Liver (tissue), 8 donors: ENCODE measurements at regions not wholly inside any gene's neighbourhood (a gene's known extent, or its start where the extent isn't known, plus 50 kb on each side); places are given as distances from the start of the nearest gene placed in this dataset.

Source experiments
- DNase-seq: peaks from one replicate; pipeline ENCODE4 v3.0.0-alpha.2; 2017; ENCODE audit warnings: low spot score
- H3K27ac ChIP-seq, 2 donors: one replicate each; pipeline ENCODE4 v1.7.0; 2013; ENCODE audit warnings: inconsistent platforms in 2 of 2, low read length in 2 of 2, control low read depth in 1 of 2, low read depth in 1 of 2, mild to moderate bottlenecking in 1 of 2
- H3K27me3 ChIP-seq, 4 donors: one replicate each; pipeline versions ENCODE4 v1.6.1 to v1.7.0; 2013; ENCODE audit warnings: low read length in 3 of 4, inconsistent platforms in 1 of 4, mild to moderate bottlenecking in 1 of 4, moderate library complexity in 1 of 4; ENCODE audit not compliant: control insufficient read depth in 4 of 4, insufficient read depth in 4 of 4
- H3K36me3 ChIP-seq, 4 donors: one replicate each; pipeline versions ENCODE4 v1.6.1 to v1.7.0; 2013; ENCODE audit warnings: low read length in 3 of 4, mild to moderate bottlenecking in 3 of 4, low read depth in 1 of 4, moderate library complexity in 1 of 4; ENCODE audit not compliant: control insufficient read depth in 4 of 4, insufficient read depth in 3 of 4
- H3K4me1 ChIP-seq, 4 donors: one replicate each; pipeline versions ENCODE4 v1.6.1 to v1.7.0; 2013; ENCODE audit warnings: low read length in 3 of 4, mild to moderate bottlenecking in 3 of 4, moderate library complexity in 1 of 4; ENCODE audit not compliant: control insufficient read depth in 4 of 4, insufficient read depth in 4 of 4
- H3K4me3 ChIP-seq, 3 donors: one replicate each; pipeline versions ENCODE4 v1.6.1 to v1.7.0; 2013; ENCODE audit warnings: low read length in 3 of 3, control low read depth in 1 of 3, low read depth in 1 of 3, mild to moderate bottlenecking in 1 of 3
- H3K9ac ChIP-seq, 2 donors: one replicate each; pipeline ENCODE4 v1.7.0; 2013; ENCODE audit warnings: low read length in 2 of 2, mild to moderate bottlenecking in 2 of 2, moderate library complexity in 2 of 2, control low read depth in 1 of 2, low read depth in 1 of 2
- H3K9me3 ChIP-seq, 4 donors: one replicate each; pipeline versions ENCODE4 v1.6.1 to v1.7.0; 2013; ENCODE audit warnings: low read length in 3 of 4; ENCODE audit not compliant: control insufficient read depth in 4 of 4
- ATF3 ChIP-seq: IDR thresholded peaks from 2 replicates; pipeline ENCODE4 v1.6.1; 2016; ENCODE audit warnings: antibody characterized with exemption
- CTCF ChIP-seq: fragments of 150-350 bp; IDR thresholded peaks from 2 replicates; pipeline ENCODE4 v1.5.1; 2017; ENCODE audit warnings: improper control_type of control experiment, low read depth, low read length; ENCODE audit not compliant: missing input control
- EGR1 ChIP-seq, 2 donors: IDR thresholded peaks; 2 replicates each; pipeline ENCODE4 v1.6.1; 2016 to 2018; ENCODE audit warnings: antibody characterized with exemption in 2 of 2, low read depth in 2 of 2
- FOXA1 ChIP-seq: IDR thresholded peaks from 2 replicates; pipeline ENCODE4 v1.6.1; 2016; ENCODE audit warnings: antibody characterized with exemption
- FOXA2 ChIP-seq: IDR thresholded peaks from 2 replicates; pipeline ENCODE4 v1.6.1; 2016; ENCODE audit warnings: antibody characterized with exemption
- GABPA ChIP-seq, 2 donors: IDR thresholded peaks in 1 of 2; conservative IDR thresholded peaks in 1 of 2; 2 replicates each; pipeline ENCODE4 v1.6.1; 2016; ENCODE audit warnings: antibody characterized with exemption in 2 of 2, mild to moderate bottlenecking in 1 of 2, moderate library complexity in 1 of 2
- HNF4A ChIP-seq, 2 donors: conservative IDR thresholded peaks; 2 replicates each; pipeline ENCODE4 v1.6.1; 2016; ENCODE audit warnings: antibody characterized with exemption in 2 of 2, mild to moderate bottlenecking in 2 of 2
- HNF4G ChIP-seq: IDR thresholded peaks from 2 replicates; pipeline ENCODE4 v1.6.1; 2016; ENCODE audit warnings: antibody characterized with exemption
- JUND ChIP-seq, 2 donors: IDR thresholded peaks; 2 replicates each; pipeline ENCODE4 v1.6.1; 2016; ENCODE audit warnings: antibody characterized with exemption in 2 of 2
- NR2F2 ChIP-seq: IDR thresholded peaks from 2 replicates; pipeline ENCODE4 v1.6.1; 2016; ENCODE audit warnings: antibody characterized with exemption
- RAD21 ChIP-seq, 2 donors: IDR thresholded peaks; 2 replicates each; pipeline ENCODE4 v1.6.1; 2016; ENCODE audit warnings: antibody characterized with exemption in 2 of 2, mild to moderate bottlenecking in 2 of 2
- REST ChIP-seq: IDR thresholded peaks from 2 replicates; pipeline ENCODE4 v1.6.1; 2016; ENCODE audit warnings: antibody characterized with exemption, mild to moderate bottlenecking
- RXRA ChIP-seq, 2 donors: IDR thresholded peaks; 2 replicates each; pipeline ENCODE4 v1.6.1; 2017 to 2018; ENCODE audit warnings: antibody characterized with exemption in 2 of 2, mild to moderate bottlenecking in 1 of 2
- SP1 ChIP-seq: IDR thresholded peaks from 2 replicates; pipeline ENCODE4 v1.6.1; 2018; ENCODE audit warnings: antibody characterized with exemption, mild to moderate bottlenecking
- TAF1 ChIP-seq: conservative IDR thresholded peaks from 2 replicates; pipeline ENCODE4 v1.6.1; 2016; ENCODE audit warnings: antibody characterized with exemption, mild to moderate bottlenecking
- YY1 ChIP-seq: IDR thresholded peaks from 2 replicates; pipeline ENCODE4 v1.6.1; 2016; ENCODE audit warnings: antibody characterized with exemption, mild to moderate bottlenecking
- ZBTB33 ChIP-seq: IDR thresholded peaks from 2 replicates; pipeline ENCODE4 v1.6.1; 2016; ENCODE audit warnings: antibody characterized with exemption
- WGBS: extraction: QIAGEN DNeasy Blood & Tissue Kit; methylation state at CpG from one replicate; pipeline ENCODE4 v1.1.7; 2013; 5-methylcytosine and 5-hydroxymethylcytosine counted together
- TF ChIP-seq, protein P1 (sequence below): IDR thresholded peaks from 2 replicates; pipeline ENCODE4 v1.6.1; 2016; ENCODE audit warnings: antibody characterized with exemption
- donor health status: healthy.
- donor health status: healthy.
- donor health status: healthy.
- donor health status: healthy.
- donor health status: healthy.

DNA sequence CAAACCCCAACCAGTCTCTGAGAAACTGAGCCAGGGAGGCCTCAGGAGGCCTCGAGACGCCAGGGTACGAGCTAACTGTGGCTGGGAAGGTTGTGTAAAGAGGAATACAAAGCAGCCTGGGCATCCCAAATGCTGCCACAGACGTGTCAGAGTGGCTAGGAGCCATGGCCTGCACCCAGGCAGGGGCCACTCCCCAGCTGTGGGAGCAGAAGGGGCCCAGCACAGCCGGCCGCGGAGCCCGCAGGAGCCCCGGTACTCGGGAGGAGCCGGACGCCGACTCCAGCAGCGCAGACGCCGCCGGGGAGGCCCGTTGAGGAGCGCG lies 349.8 kb upstream of the B3GAT1 start:
- TF ChIP-seq EGR1 (IDR thresholded peaks at IDR 0.05; ENCODE audit: low read depth in 2 of 2) (no peak), RXRA (IDR thresholded peaks at IDR 0.05) (no peak), YY1 (no peak), ZBTB33 (no peak), NR2F2 (no peak), SP1 (no peak), HNF4G (no peak), FOXA1 (no peak), GABPA (IDR thresholded peaks at IDR 0.05 in 1 of 2, conservative IDR thresholded peaks at IDR 0.05 in 1 of 2) (no peak), FOXA2 (no peak), JUND (IDR thresholded peaks at IDR 0.05) (no peak), ATF3 (no peak), REST (no peak), RAD21 (IDR thresholded peaks at IDR 0.05) (no peak), TAF1 (no peak), CTCF (no peak)
- TF ChIP-seq, protein P1, sequence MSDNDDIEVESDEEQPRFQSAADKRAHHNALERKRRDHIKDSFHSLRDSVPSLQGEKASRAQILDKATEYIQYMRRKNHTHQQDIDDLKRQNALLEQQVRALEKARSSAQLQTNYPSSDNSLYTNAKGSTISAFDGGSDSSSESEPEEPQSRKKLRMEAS, result no peak
- 65% methylated on average over 20 of the region's 20 CpGs for WGBS
- Histone ChIP-seq H3K4me3 (peak overlapping the region in 2 of 3 donors; percentile 26 to 46), H3K36me3 (no peaks in the 10 kb centered on the region), H3K27ac (no peak overlapping the region), H3K4me1 (no peaks in the 10 kb centered on the region), H3K9ac (no peak overlapping the region), H3K9me3 (no peaks in the 10 kb centered on the region), H3K27me3 (peaks cover 0 to 3% (median 0%) of the 10 kb centered on the region in 4 donors)
- no peak for DNase-seq

DNA sequence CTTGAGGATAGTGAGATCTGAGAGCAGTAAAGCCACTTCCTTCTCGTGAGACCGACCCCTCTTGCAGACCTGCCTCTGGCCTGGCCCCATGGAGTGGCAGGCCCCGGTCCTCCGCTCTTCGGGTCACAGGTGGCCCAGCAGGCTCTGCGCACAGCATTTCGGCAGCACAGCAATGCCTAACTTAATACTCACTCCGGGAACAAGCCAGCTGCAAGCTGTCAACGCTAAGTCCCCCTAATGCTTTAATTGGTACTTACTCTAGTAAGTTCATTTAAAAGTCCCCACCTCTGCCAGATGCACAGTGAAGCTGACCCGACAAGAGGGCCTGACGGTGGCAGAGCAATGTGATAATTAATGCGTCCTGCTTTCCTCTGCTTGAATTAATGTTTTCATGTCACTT lies 349.3 kb upstream of the B3GAT1 start:
- H3K36me3 ChIP-seq, result no peaks in the 10 kb centered on the region
- H3K27me3 ChIP-seq, result peaks cover 0 to 3% (median 0%) of the 10 kb centered on the region in 4 donors
- H3K9me3 ChIP-seq, result no peaks in the 10 kb centered on the region
- no peak overlapping the region for H3K4me3 ChIP-seq
- no peak overlapping the region for H3K27ac ChIP-seq
- DNase-seq, result no peak
- 92% methylated on average over 12 of the region's 12 CpGs for WGBS
- TF ChIP-seq HNF4A (conservative IDR thresholded peaks at IDR 0.05) (no peak), JUND (IDR thresholded peaks at IDR 0.05) (no peak)
- no peaks in the 10 kb centered on the region for H3K4me1 ChIP-seq
- no peak overlapping the region for H3K9ac ChIP-seq
